PC-9 (cell line): ENCODE measurements at regions not wholly inside any gene's neighbourhood (a gene's known extent, or its start where the extent isn't known, plus 50 kb on each side); places are given as distances from the start of the nearest gene placed in this dataset.

ENCODE experiments used
- BruUV-seq: library from RNA; stranded (reverse); fragments of 400-500 nt; replicated peaks from 2 replicates; lab custom pipeline; 2021; lab: Mats Ljungman, UMichigan
- CTCF ChIA-PET: fragments of 300-600 bp; sonication (Branson Sonifier 250); formaldehyde crosslinking; loops from one replicate; lab custom pipeline; 2022; ENCODE audit warnings: antibody characterized with exemption; lab: Charles Lee
- POLR2A ChIA-PET: fragments of 300-600 bp; sonication (Branson Sonifier 250); formaldehyde crosslinking; loops from one replicate; lab custom pipeline; 2022; ENCODE audit warnings: antibody characterized with exemption; ENCODE audit not compliant: unreplicated experiment; lab: Charles Lee
- DNase-seq, 2 experiments: peaks; one replicate each; pipeline versions ENCODE4 v3.0.0 to v3.0.0-alpha.2; 2015 to 2022; ENCODE audit warnings: mixed read lengths in 1 of 2
- H2AFZ ChIP-seq: fragments of 200-600 bp; sonication (generic); 2 replicates; pipeline ENCODE4 v1.8.1; 2017; ENCODE audit warnings: antibody characterized with exemption
- H3F3A ChIP-seq: fragments of 200-600 bp; sonication (generic); 2 replicates; pipeline ENCODE4 v1.8.1; 2017; ENCODE audit warnings: antibody characterized with exemption, mild to moderate bottlenecking, low read depth; ENCODE audit not compliant: insufficient read depth
- H3K27ac ChIP-seq: fragments of 200-600 bp; sonication (generic); 2 replicates; pipeline ENCODE4 v1.6.1; 2016; ENCODE audit warnings: mixed run types
- H3K27me3 ChIP-seq: fragments of 200-600 bp; sonication (generic); 2 replicates; pipeline ENCODE4 v1.6.1; 2016; ENCODE audit warnings: low read depth, mixed run types; ENCODE audit not compliant: insufficient read depth
- H3K36me3 ChIP-seq: fragments of 200-600 bp; sonication (generic); 2 replicates; pipeline ENCODE4 v1.6.1; 2016; ENCODE audit warnings: low read depth, mixed run types
- H3K4me1 ChIP-seq: fragments of 200-600 bp; sonication (generic); replicated peaks from 2 replicates; pipeline ENCODE4 v1.6.1; 2016; ENCODE audit warnings: mixed run types; ENCODE audit not compliant: insufficient read depth
- H3K4me2 ChIP-seq: fragments of 200-600 bp; sonication (generic); 2 replicates; pipeline ENCODE4 v1.6.1; 2017; ENCODE audit warnings: mixed run types
- H3K4me3 ChIP-seq: fragments of 200-600 bp; sonication (generic); 2 replicates; pipeline ENCODE4 v1.6.1; 2016; ENCODE audit warnings: mixed run types
- H3K79me2 ChIP-seq: fragments of 200-600 bp; sonication (generic); 2 replicates; pipeline ENCODE4 v1.6.1; 2017; ENCODE audit warnings: low read depth, mixed run types
- H3K9me2 ChIP-seq: fragments of 200-600 bp; sonication (generic); 2 replicates; pipeline ENCODE4 v1.8.1; 2017; ENCODE audit warnings: mild to moderate bottlenecking; ENCODE audit not compliant: insufficient read depth
- H3K9me3 ChIP-seq: fragments of 200-600 bp; sonication (generic); 2 replicates; pipeline ENCODE4 v1.8.1; 2016; ENCODE audit warnings: low read depth; ENCODE audit not compliant: insufficient read depth
- H4K20me1 ChIP-seq: fragments of 200-600 bp; sonication (generic); 2 replicates; pipeline ENCODE4 v1.8.1; 2017; ENCODE audit not compliant: insufficient read depth
- CTCF ChIP-seq: fragments of 200-600 bp; sonication (generic); conservative IDR thresholded peaks from 2 replicates; pipeline ENCODE4 v1.6.1; 2017; ENCODE audit warnings: mixed run types, antibody characterized with exemption, mild to moderate bottlenecking, moderate library complexity
- EZH2 ChIP-seq: fragments of 200-600 bp; sonication (generic); IDR thresholded peaks from 2 replicates; pipeline ENCODE4 v1.8.0; 2017; ENCODE audit warnings: antibody characterized with exemption, low read depth
- intact Hi-C: fragments of 100-400 bp; cut with micrococcal nuclease; formaldehyde crosslinking; loops from one replicate; pipeline ENCODE4 v1.10.0; 2022; ENCODE audit not compliant: unreplicated experiment

- no peak overlapping the region for H2AFZ ChIP-seq
- BruUV-seq, result no TSS peak
- POLR2A ChIA-PET, result no interaction called here
- no peaks in the 10 kb centered on the region for H4K20me1 ChIP-seq
- H3K4me2 ChIP-seq, result no peak overlapping the region
- DNase-seq, result no peak
- H3K79me2 ChIP-seq, result no peaks in the 10 kb centered on the region
- peaks cover 99% of the 10 kb centered on the region for H3K27me3 ChIP-seq
- H3K4me3 ChIP-seq, result no peak overlapping the region
- H3K36me3 ChIP-seq, result no peaks in the 10 kb centered on the region
- intact Hi-C loops, result no loop called here
- CTCF ChIA-PET, result no interaction called here
- TF ChIP-seq EZH2 (no peak), CTCF (no peak)
- H3F3A ChIP-seq, result no peaks in the 10 kb centered on the region
- no peak overlapping the region for H3K27ac ChIP-seq
- no peaks in the 10 kb centered on the region for H3K9me2 ChIP-seq
- H3K9me3 ChIP-seq, result no peaks in the 10 kb centered on the region
- no peaks in the 10 kb centered on the region for H3K4me1 ChIP-seq
These were observed 169.4 kb downstream of the RTP5 start for GRCh38 chr2:242038928-242039341.

- no TSS peak for BruUV-seq
- H3K79me2 ChIP-seq, result no peaks in the 10 kb centered on the region
- POLR2A ChIA-PET, result no interaction called here
These were observed 170.8 kb downstream of the RTP5 start for GRCh38 chr2:242040303-242040655.

GRCh38 chr2:242040681-242041080 is 171.2 kb downstream of the RTP5 start:
- no TSS peak for BruUV-seq
- no peak for DNase-seq
- CTCF ChIA-PET, result no interaction called here

More at GRCh38 chr2:242040303-242040655, 170.8 kb downstream of the RTP5 start:
- DNase-seq, result no peak
- Histone ChIP-seq H3K4me2 (no peak overlapping the region), H3K4me3 (no peak overlapping the region), H3K27ac (no peak overlapping the region), H4K20me1 (no peaks in the 10 kb centered on the region), H3F3A (no peaks in the 10 kb centered on the region), H3K36me3 (no peaks in the 10 kb centered on the region), H3K9me2 (no peaks in the 10 kb centered on the region), H3K4me1 (no peaks in the 10 kb centered on the region), H3K9me3 (no peaks in the 10 kb centered on the region), H2AFZ (no peak overlapping the region), H3K27me3 (peaks cover 94% of the 10 kb centered on the region)
- intact Hi-C loops, result no loop called here
- TF ChIP-seq CTCF (no peak), EZH2 (no peak)
- CTCF ChIA-PET, result no interaction called here

More at GRCh38 chr2:242040681-242041080, 171.2 kb downstream of the RTP5 start:
- no peaks in the 10 kb centered on the region for H3K9me3 ChIP-seq
- no peaks in the 10 kb centered on the region for H3K4me1 ChIP-seq
- H3K79me2 ChIP-seq, result no peaks in the 10 kb centered on the region
- H3K27me3 ChIP-seq, result peaks cover 90% of the 10 kb centered on the region
- no peak overlapping the region for H2AFZ ChIP-seq
- no peaks in the 10 kb centered on the region for H3F3A ChIP-seq
- no peaks in the 10 kb centered on the region for H4K20me1 ChIP-seq
- H3K4me2 ChIP-seq, result no peak overlapping the region
- H3K36me3 ChIP-seq, result no peaks in the 10 kb centered on the region
- intact Hi-C loops, result no loop called here
- no peak overlapping the region for H3K27ac ChIP-seq
- no peak overlapping the region for H3K4me3 ChIP-seq
- TF ChIP-seq CTCF, result no peak
- no peak for TF ChIP-seq EZH2
- POLR2A ChIA-PET, result no interaction called here
- no peaks in the 10 kb centered on the region for H3K9me2 ChIP-seq
